Activated CD8-positive, alpha-beta T cell treated with anti-CD3 and anti-CD28 coated beads, Interleukin-2, amount 10 ng/mL, durations not matched to agents 7 days and 5 days (primary cell): ENCODE measurements at regions not wholly inside any gene's neighbourhood (a gene's known extent, or its start where the extent isn't known, plus 50 kb on each side); places are given as distances from the start of the nearest gene placed in this dataset.

Experiments used
- ATAC-seq: fragments of 150-1000 bp; cut with Tn5 transposase; one replicate; pipeline ENCODE4 v1.10.0; 2021; ENCODE audit warnings: moderate library complexity
- CTCF ChIA-PET: fragments of 350-600 bp; sonication (Branson Sonifier 250); formaldehyde crosslinking; loops from one replicate; lab custom pipeline; 2021; ENCODE audit warnings: antibody characterized with exemption; lab: Charles Lee
- POLR2A ChIA-PET: fragments of 350-600 bp; sonication (Branson Sonifier 250); formaldehyde crosslinking; loops from one replicate; lab custom pipeline; 2021; ENCODE audit warnings: antibody characterized with exemption; lab: Charles Lee
- DNase-seq: peaks from one replicate; pipeline ENCODE4 v3.0.0-alpha.2; 2020
- H3K27ac Mint-ChIP-seq: one replicate; pipeline ENCODE4 v1.8.0; 2021; ENCODE audit warnings: mild to moderate bottlenecking, mixed read lengths
- H3K27me3 Mint-ChIP-seq: one replicate; pipeline ENCODE4 v1.8.0; 2021; ENCODE audit warnings: low read depth, mixed read lengths
- H3K36me3 Mint-ChIP-seq: one replicate; pipeline ENCODE4 v1.8.0; 2021; ENCODE audit warnings: low read depth, mixed read lengths
- H3K4me1 Mint-ChIP-seq: one replicate; pipeline ENCODE4 v1.8.0; 2021; ENCODE audit warnings: low read depth, mixed read lengths
- H3K4me3 Mint-ChIP-seq: one replicate; pipeline ENCODE4 v1.8.0; 2021; ENCODE audit warnings: mild to moderate bottlenecking, mixed read lengths
- H3K9me3 Mint-ChIP-seq: one replicate; pipeline ENCODE4 v1.8.0; 2022; ENCODE audit warnings: mixed read lengths; ENCODE audit not compliant: insufficient read depth

- Mint-ChIP-seq H3K4me3 (no peak overlapping the region), H3K4me1 (no peaks in the 10 kb centered on the region), H3K27me3 (no peaks in the 10 kb centered on the region), H3K36me3 (no peaks in the 10 kb centered on the region), H3K9me3 (no peaks in the 10 kb centered on the region), H3K27ac (no peak overlapping the region)
- POLR2A ChIA-PET = no interaction called here
- no peak for DNase-seq
- no peak for ATAC-seq
- CTCF ChIA-PET = no interaction called here
Observed at GRCh38 chr2:16123856-16124780, 183.8 kb downstream of the MYCN start.

DNA sequence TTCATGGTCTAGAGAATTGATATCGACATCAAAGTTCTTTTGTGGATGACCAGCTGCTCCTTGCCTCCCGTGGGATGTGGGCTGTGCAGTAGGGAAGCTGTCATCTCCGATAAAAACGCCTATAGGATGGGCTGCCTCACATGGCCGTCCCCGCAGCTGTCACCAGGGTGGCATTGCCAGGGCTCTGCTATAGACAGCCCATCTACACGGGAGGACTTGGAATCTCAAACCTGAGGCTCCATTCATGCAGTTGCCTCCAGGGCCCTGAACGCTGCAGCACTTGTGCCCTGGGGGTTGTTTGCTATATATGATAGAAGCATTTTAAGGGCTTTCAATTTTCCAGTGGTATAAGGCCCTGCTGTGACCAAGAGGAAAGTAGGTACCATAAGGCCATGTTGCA is 183.1 kb downstream of the MYCN start:
- DNase-seq = no peak
- Mint-ChIP-seq H3K4me1 (no peaks in the 10 kb centered on the region), H3K27me3 (no peaks in the 10 kb centered on the region), H3K36me3 (no peaks in the 10 kb centered on the region), H3K27ac (no peak overlapping the region), H3K9me3 (no peaks in the 10 kb centered on the region), H3K4me3 (no peak overlapping the region)
- ChIA-PET CTCF (no interaction called here), POLR2A (no interaction called here)
- ATAC-seq = no peak

DNA sequence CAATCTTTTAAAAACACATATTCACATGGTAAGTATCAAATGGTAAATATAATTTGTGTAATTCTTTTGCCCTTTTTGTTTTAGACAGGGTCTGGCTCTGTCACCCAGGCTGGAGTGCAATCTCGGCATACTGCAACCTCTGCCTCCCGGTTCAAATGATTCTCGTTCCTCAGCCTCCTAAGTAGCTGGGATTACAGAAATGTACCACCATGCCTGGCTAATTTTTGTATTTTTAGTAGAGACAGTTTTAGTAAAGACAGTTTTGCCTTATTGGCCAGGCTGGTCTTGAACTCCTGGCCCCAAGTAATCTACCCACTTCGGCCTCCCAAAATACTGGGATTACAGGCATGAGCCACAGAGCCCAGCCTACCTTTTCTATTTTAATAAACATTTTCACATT is 182.2 kb downstream of the MYCN start:
- ATAC-seq (no peak), DNase-seq (no peak)
- no peaks in the 10 kb centered on the region for H3K36me3 Mint-ChIP-seq
- no peaks in the 10 kb centered on the region for H3K27me3 Mint-ChIP-seq
- H3K4me1 Mint-ChIP-seq = no peaks in the 10 kb centered on the region
- no peaks in the 10 kb centered on the region for H3K9me3 Mint-ChIP-seq
- POLR2A ChIA-PET = no interaction called here
- H3K27ac Mint-ChIP-seq = no peak overlapping the region
- H3K4me3 Mint-ChIP-seq = no peak overlapping the region
- CTCF ChIA-PET = no interaction called here

- ATAC-seq (no peak), DNase-seq (no peak)
- H3K9me3 Mint-ChIP-seq = no peaks in the 10 kb centered on the region
- H3K27ac Mint-ChIP-seq = no peak overlapping the region
- CTCF ChIA-PET = no interaction called here
- H3K27me3 Mint-ChIP-seq = no peaks in the 10 kb centered on the region
- no peaks in the 10 kb centered on the region for H3K4me1 Mint-ChIP-seq
- POLR2A ChIA-PET = no interaction called here
- no peaks in the 10 kb centered on the region for H3K36me3 Mint-ChIP-seq
- H3K4me3 Mint-ChIP-seq = no peak overlapping the region
Observed at GRCh38 chr2:16121986-16122390, 181.6 kb downstream of the MYCN start.

- no peak for DNase-seq
- no peaks in the 10 kb centered on the region for H3K9me3 Mint-ChIP-seq
- H3K27me3 Mint-ChIP-seq = no peaks in the 10 kb centered on the region
- ChIA-PET CTCF (no interaction called here), POLR2A (no interaction called here)
- no peaks in the 10 kb centered on the region for H3K4me1 Mint-ChIP-seq
- no peaks in the 10 kb centered on the region for H3K36me3 Mint-ChIP-seq
- no peak for ATAC-seq
- no peak overlapping the region for H3K4me3 Mint-ChIP-seq
- H3K27ac Mint-ChIP-seq = no peak overlapping the region
Observed at GRCh38 chr2:16121231-16121985, 181.1 kb downstream of the MYCN start.

DNA sequence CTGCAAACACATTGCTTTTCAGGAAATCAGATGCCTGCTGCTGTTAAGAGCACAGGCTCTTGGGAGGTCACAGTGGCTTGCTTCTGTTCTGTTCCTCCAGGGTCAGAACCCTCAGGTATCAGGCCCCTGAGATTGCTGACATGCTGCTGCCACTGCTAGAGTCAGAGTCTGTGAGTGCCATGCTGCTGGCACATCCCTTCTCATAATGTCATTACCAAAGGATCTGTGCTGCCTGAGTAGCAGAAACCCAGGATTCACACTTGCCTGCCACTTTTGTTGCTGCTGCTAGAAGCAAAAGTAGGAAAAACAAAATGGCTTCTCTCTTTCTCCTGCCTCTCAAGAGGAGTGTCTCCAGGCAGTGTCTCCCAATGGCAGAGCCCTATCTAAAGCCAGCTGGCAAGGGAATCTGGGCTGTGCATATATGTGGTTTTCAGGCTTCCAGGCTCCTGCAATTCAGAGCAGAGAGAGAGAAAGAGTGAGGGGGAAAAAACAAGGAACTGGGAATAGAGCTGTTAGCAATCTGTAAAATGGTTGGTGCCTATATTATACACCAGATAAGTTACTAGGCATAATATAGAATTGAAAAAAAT is 180.3 kb downstream of the MYCN start:
- no peak overlapping the region for H3K27ac Mint-ChIP-seq
- H3K27me3 Mint-ChIP-seq = no peaks in the 10 kb centered on the region
- no peak for DNase-seq
- H3K9me3 Mint-ChIP-seq = no peaks in the 10 kb centered on the region
- H3K4me3 Mint-ChIP-seq = no peak overlapping the region
- H3K4me1 Mint-ChIP-seq = no peaks in the 10 kb centered on the region
- H3K36me3 Mint-ChIP-seq = no peaks in the 10 kb centered on the region
- POLR2A ChIA-PET = no interaction called here
- CTCF ChIA-PET = no interaction called here
- no peak for ATAC-seq

- DNase-seq (no peak), ATAC-seq (no peak)
- Mint-ChIP-seq H3K4me1 (no peaks in the 10 kb centered on the region), H3K27ac (no peak overlapping the region), H3K4me3 (no peak overlapping the region), H3K27me3 (no peaks in the 10 kb centered on the region), H3K36me3 (no peaks in the 10 kb centered on the region), H3K9me3 (no peaks in the 10 kb centered on the region)
- POLR2A ChIA-PET = no interaction called here
- CTCF ChIA-PET = no interaction called here
Observed at GRCh38 chr2:16119741-16120140, 179.4 kb downstream of the MYCN start.

GRCh38 chr2:16118611-16119590 is 178.6 kb downstream of the MYCN start:
- Mint-ChIP-seq H3K27ac (no peak overlapping the region), H3K4me3 (no peak overlapping the region), H3K27me3 (no peaks in the 10 kb centered on the region), H3K9me3 (no peaks in the 10 kb centered on the region), H3K4me1 (no peaks in the 10 kb centered on the region), H3K36me3 (no peaks in the 10 kb centered on the region)
- POLR2A ChIA-PET = no interaction called here
- DNase-seq (no peak), ATAC-seq (no peak)
- CTCF ChIA-PET = no interaction called here

GRCh38 chr2:16117791-16118610 is 177.7 kb downstream of the MYCN start:
- CTCF ChIA-PET = no interaction called here
- no peak for ATAC-seq
- no peaks in the 10 kb centered on the region for H3K4me1 Mint-ChIP-seq
- POLR2A ChIA-PET = no interaction called here
- H3K27me3 Mint-ChIP-seq = no peaks in the 10 kb centered on the region
- H3K9me3 Mint-ChIP-seq = no peaks in the 10 kb centered on the region
- no peak overlapping the region for H3K27ac Mint-ChIP-seq
- H3K36me3 Mint-ChIP-seq = no peaks in the 10 kb centered on the region
- no peak for DNase-seq
- no peak overlapping the region for H3K4me3 Mint-ChIP-seq

GRCh38 chr2:16117021-16117700 is 176.8 kb downstream of the MYCN start:
- H3K27me3 Mint-ChIP-seq = no peaks in the 10 kb centered on the region
- H3K4me3 Mint-ChIP-seq = no peak overlapping the region
- H3K9me3 Mint-ChIP-seq = no peaks in the 10 kb centered on the region
- H3K27ac Mint-ChIP-seq = no peak overlapping the region
- no peaks in the 10 kb centered on the region for H3K36me3 Mint-ChIP-seq
- ChIA-PET CTCF (no interaction called here), POLR2A (no interaction called here)
- ATAC-seq = no peak
- H3K4me1 Mint-ChIP-seq = no peaks in the 10 kb centered on the region
- DNase-seq = no peak
